Inflammatory macrophage treated with lipopolysaccharide for 1 hour (primary cell): ENCODE measurements at regions not wholly inside any gene's neighbourhood (a gene's known extent, or its start where the extent isn't known, plus 50 kb on each side); places are given as distances from the start of the nearest gene placed in this dataset.
A peak's percentile ranks its signal among the peaks of the same experiment; 100 is the strongest.
"Not testable (repeated sequence)": the region's sequence is repeated elsewhere in the genome, so short reads cannot be mapped to it uniquely, and the experiment has no call there.

Source experiments
- DNase-seq, 2 donors: peaks; one replicate each; pipeline ENCODE4 v3.0.0-alpha.2; 2020 to 2022

DNA sequence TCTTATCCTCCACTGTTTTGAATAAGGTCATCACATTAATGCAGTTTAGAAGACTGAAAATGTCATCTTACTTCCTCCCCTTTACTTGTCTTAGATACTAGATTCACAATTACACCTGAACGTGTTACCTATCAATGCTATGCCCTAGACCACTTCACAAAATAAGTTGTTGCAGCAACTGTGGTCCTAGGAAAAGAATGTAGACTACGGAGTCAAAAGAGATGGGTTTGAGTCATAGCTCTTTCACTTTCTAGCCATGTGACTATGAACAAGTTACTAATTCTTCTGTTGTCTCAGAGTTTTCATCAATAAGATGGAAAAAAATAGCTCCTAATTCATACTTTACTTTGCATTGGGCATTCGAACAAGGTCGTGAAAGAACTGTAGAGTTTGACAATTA lies 164.3 kb upstream of the PREP start:
- no peak for DNase-seq

DNA sequence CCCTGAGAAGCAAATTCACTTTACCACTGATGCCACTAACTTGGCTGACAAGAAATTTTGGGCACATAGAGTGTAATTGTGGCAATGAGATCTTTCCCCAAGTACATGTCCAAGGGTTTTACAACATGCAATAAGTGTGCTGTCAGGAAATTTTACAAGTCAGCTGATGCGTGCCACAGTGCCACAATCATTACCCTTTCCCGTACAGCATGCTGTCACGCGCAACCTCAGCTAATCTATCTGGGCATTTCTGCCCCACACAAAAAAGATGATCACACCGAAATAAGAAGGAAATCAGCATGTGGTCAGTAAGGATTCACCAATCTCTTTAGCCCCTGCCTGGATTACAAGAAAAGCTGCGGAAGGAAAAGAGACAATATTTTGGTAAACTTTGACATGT lies 163.6 kb upstream of the PREP start:
- DNase-seq, result no peak

DNA sequence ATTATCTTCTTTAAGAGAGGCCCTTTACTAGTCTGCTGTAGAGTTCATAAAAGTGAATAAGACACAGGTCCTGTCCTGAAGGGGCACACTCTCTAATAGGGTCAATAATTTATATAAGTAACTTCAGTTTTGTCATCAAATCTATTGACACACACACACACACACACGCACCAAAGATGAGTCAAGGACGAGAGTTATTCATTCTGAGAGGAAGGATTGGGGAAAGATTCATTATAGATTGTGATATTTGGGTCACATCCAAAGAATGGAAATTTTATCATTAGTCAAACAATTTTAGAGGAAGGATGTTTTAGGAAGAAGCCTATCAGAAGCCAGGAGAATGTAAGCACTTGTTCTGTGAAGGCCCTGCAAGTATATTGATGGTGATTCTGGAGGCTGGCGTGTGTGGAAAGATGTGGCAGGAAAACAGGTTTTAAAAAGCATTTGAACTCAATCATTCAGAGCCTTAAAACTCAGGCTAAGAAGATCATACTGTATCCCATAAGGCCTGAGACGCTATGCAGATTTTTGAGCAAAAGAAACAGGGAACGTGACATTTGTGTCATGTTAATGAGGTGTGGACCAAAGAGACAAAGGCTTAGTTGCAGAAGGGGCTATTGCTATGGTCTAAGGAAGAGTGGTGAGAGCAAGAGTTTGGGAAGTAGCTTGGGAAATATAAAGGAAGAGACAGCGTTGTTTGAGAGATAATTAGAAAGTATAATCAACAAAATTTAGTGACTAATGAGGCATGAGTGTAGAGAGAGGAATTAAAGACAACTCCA lies 161.4 kb upstream of the PREP start:
- no peak for DNase-seq

DNA sequence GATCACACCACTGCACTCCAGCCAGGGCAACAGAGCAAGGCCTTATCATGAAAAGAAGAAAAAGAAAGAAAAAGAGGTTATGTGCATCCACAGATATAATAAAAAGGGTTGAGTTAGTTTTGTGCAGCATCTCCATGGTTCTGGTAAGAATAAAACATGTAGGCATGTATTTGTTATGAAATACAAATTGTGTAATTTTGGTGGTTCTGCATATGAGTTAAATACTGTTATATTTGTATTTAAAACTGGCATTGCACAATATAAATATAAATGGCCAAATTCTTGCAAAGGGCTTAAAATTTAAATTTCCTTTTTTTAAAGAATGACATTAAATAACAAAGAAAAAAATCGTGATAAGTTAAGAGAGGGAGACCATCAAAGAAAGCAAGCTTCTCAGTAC lies 159.1 kb upstream of the PREP start:
- peak; percentile 33 to 42 for DNase-seq

DNA sequence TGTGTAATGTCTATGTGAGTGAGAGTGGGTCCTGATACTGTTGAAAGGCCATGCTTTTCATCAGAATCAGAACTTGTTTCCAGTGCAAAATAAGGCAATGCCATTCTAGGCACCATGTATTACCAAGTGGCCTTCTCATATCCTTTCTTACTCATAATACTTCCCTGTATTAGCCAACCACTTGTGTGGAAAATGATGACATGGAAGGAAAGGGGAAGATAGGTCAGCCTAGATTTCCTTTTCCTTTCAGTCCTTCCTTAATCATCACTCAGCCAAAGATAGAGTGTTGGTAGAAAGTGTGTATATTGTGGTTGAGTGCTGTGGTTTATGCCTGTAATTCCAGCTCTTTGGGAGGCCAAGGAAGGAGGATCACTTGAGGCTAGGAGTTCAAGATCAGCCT lies 158.6 kb upstream of the PREP start:
- DNase-seq, result peak; percentile 72 to 74

DNA sequence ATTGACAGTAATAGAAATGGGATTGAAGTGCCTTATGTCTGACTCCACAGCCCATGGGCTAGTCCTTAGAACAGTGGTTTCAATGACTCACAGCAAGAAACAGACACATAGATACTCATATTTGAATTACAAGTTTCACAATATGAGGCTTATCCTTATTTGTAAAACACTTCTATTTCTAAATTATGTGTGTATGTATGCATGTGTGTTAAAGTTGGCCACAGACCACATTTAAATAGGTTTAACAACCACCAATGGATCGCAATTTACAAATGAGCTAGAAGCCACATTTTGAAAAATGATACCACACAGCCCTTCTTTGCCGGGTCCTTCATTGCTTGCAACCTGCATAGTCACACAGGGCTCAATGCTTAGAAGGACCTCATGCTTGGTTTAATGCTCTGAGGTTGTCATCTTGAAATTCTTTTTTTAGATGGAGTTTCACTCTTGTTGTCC lies 157.8 kb upstream of the PREP start:
- DNase-seq, result peak in 1 of 2 donors; percentile 9

DNA sequence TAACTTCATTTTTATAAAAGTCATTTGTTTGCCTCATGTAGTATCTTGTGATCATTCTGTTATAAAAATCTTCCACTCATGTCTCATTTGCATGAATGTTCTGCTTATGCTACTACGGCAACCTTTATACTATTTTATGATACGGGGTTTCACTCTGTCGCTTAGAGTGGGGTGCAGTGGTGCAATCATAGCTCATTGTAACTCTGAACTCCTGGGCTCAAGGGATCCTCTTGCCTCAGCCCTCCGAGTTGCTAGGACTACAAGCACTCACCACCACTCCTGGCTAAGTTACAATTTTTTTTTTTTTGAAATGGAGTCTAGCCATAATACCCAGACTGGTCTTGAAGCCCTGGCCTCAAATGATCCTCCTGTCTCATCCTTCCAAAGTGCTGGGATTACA lies 154.4 kb upstream of the PREP start:
- DNase-seq, result no peak

DNA sequence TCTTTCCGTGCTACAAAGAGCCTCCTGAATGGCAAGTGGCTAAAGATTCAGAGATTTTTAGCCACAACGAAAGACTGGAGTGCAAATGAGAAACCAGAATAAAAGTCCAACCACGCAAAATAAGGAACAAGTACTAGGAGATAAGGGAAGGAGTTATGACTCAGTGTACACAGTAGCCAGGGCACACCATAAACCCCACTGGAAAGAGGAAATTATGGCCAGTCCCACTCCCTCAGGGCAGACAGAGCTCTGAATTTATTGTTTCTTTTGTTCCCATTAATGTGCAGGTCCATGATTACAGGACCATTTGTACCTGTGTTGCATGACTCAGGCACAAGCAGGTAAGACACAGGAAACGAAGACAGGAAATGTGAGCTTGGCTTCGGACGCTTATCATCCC lies 150.3 kb upstream of the PREP start:
- peak; percentile 71 to 75 for DNase-seq

DNA sequence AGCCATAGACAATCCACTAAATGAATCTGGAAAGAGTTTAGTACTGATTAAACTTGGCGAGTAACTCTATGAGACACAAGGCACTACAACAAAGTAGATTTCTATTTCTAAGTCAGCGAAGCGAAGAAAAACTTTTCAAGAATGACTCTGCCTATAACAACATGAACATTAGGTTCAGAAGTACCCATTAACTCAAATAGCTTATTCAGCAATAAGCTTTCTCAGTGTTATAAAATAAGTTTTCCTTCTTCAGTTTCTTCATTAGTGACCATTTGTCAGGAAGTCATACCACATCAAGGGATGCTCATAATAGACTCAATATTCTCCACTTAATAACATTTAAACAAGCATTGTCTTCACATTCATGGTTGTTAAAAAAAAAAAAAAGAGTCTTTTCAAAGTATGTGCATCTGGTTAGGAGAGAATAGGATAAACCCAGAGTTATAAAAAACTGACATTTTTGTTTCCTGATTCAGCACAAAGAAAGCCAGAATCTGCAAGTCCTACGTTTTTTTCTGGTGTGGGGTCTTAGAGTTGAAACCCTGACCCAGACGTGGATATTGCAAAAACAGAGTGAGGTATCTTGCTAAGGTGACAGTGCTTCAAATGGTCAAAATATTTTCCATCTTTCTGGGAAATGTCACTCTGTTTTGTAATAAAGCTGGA lies 148.2 kb upstream of the PREP start:
- DNase-seq, result no peak

DNA sequence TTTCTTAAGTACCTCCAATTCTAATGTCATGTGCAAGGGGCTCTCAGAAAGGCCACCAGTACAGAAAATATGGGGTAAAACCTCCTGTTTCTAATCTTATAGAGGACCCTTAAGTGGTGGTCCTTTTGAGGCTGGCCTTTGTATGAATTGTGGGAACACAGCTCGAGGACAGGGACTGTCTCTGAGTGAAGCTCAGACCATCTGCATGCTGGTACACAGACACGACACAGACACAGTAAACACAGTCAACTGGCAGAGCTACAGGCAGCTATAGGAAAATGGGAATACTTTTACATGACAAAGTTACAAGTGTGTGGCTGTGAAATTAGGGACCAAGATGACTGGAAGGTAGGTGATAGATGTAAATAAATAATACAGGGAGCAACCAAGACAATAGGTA lies 143.9 kb upstream of the PREP start:
- DNase-seq, result no peak

DNA sequence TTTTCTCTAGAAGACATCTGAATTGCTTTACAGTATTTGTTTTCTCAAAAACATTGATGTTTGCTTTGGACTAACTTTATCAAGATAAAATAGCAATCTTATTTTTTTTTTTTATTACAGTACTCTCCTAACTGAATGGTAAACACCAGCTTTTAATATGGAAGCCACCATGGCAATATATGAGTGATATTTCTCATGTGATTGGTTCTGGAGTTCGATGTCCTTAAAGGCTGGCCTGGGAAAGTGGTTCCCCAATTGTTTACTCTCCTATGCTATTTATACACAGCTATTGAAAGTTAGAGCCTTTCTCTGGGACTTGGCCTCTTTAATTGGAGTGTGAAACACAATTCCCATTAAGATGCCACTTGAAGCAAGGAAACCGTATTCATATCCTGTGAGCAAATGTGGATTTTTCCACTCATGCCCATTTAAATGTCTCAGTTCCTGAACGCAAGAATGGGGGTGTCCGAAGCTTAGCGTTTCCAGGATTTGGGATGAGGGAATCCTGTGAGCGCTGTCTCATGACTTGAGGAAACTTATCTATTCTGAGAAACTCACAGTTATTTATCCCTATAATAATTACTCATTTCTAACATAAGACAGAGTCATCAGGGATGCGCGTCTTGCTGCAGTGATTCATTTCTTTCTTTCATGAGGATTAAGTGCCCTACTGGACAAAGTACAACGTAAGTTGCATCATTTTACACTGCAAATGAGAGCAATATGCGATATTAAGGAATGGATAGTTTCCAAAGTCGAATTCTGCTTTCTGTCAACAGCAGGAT lies 143.3 kb upstream of the PREP start:
- no peak for DNase-seq

DNA sequence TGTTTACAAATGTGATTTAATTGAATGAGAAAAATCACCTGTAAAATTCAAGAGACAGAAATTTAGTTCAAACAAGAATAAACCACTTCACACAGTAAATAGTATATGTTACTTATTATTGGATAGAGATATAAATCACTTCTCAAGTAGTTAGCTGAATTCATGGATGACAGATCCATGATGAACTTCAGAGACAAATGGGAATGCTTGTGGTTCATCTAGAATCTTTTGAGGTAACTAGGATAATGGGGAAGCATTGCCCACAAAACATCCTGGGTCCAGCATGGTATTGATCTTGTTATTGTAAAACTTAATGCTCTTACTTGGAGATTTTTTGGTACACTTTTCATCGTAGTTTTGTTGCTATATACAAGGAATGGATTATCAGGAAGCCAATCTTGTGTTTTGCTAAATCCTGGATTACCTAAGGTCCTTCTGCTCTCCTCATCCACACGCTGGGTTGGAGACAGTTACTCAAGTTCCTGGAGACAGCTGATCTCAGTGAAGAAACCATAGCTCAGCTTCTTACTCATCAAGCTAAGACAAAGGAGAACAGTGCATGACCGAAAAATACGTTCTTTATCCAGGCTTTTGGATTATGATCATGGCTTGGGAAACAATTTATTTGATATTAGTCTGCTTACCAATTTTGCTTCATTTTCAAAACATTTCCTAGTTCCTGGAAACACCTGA lies 142.5 kb upstream of the PREP start:
- DNase-seq, result no peak

DNA sequence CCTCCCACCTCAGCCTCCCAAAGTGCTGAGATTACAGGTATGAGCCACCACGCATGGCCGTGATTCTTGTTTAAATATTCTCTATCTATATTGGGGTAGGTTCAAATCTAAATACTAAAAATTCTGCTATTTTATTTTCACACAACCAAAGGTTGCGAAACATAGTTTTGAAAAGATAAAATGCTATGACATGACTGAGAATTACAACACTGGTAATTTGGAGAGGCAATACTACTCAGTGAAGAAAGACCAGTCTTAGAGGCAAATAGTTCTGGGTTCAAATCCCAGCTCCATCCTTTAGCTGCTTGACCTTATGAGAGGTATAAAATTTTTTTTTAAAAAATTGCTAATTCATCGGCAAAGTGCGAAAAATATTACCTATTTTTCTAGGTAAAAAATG lies 137.0 kb upstream of the PREP start:
- DNase-seq, result no peak

DNA sequence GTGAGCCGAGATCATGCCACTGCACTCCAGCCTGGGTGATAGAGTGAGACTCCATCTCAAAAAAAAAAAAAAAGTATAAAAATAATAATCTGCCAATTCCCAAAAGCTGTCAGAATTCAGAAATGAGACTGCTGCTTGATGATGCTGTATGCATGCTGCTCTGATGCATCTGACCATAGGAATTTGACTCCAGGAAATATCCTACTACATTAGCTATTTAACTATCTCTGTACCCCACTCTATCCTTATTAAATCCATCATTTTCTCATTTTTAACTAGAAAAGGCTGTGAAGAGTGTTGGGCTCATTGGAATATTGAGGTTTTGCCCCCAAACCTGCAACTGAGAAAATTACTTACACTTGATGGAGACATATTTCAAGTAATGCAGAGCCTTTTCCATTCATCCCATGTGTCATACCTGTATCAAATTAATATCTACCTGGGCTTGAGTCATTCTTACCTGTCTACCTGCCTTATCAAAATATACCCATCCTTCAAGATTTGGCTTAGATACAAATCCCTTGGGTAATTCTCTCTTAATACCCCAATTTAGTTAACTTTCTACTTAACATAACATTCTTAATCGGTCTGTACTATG lies 135.2 kb upstream of the PREP start:
- DNase-seq, result no peak

DNA sequence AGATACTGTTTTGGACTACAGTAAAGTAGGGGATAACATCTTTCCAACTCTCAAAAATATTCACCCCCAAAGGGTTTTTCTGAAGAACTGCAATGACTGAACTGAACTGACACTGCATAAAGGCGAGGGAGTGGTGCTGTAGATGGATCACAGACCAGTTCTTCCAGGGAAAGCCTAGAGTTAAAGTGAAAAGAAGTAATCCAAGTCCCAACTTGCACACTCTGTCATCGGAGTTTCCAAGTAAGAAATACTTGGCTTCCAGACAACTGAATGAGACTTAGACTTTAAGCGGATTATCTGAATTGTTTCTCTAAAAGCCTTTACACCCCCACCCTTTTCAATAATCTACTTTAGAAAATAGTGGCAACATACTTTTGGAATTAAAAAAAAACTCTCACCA lies 134.1 kb upstream of the PREP start:
- no peak for DNase-seq

DNA sequence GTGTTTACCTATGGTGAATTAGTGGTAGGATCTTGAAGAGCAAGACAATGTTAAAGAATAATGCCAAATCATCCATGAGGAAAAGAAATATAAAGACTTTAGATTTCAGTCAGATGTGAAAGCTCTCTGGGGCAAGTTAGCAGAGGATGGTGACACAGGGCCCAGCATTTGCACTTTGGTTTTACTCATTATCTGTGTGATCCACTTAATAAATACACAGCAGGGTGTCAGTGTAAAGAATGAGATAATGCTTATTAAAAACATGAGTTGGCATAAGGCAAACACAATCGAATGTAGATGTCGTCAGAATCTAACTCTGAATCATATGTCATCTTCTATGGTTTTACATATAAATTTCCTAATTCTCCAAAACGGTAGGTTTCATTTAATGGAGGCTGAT lies 130.4 kb upstream of the PREP start:
- no peak for DNase-seq

DNA sequence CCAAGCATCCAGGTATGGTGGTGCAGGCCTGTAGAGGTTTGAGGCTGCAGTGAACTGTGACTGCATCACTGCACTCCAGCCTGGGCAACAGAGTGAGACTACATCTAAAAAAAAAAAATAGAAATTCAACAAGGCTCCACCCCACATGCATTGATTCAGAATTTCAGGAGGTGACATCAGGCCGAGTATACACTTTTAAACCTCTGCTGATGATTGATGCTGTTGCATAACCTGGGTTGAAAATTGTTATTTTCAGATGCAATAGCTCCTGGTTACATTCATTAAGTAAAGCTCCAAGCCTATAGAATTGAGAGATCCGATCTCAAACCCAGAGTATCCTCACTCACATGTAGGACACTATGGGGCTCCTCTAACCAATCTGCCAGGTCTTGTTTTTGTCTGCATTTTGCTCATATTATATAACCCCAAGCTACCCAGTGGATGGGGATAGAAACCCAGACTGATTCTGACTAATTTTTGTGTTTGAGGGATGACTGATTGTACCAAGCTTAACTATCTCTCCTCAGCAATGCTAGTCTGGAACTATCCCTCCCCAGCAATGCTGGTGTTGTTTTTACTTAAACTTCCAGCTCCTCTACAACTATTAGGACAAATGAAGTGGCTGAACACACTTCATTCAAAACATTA lies 123.5 kb upstream of the PREP start:
- no peak for DNase-seq

DNA sequence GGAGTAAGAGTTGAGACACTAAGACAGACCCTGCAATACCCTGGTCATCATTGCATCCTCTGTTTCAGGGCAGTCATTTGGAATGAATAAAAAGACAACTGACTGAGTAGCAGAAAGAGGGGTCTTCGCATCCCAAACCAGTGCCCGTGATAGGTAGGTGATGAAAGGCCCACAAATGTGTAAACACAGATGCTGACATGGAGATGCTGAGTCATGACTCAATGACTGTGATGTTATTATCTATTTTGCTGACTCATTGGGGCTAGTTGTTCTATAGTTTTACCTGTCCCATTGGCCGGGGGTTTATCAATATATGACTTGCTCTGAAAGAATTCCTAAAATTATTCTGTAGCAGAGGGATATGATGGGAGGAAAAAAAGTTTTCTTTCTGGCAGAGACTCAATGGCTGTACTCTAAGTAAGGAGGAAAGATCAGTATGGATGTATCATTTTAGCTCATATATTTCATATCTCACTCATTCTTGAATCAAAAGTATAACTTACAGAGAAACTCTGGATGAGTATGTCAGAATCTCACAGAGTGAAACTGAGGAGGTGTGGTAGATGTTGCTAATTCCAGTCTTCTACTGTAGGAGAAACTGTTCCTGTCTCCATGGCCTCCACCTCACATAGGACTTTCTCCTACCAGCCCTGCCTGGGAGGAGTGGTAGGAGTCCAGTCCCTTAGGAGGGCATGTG lies 119.9 kb upstream of the PREP start:
- no peak for DNase-seq

DNA sequence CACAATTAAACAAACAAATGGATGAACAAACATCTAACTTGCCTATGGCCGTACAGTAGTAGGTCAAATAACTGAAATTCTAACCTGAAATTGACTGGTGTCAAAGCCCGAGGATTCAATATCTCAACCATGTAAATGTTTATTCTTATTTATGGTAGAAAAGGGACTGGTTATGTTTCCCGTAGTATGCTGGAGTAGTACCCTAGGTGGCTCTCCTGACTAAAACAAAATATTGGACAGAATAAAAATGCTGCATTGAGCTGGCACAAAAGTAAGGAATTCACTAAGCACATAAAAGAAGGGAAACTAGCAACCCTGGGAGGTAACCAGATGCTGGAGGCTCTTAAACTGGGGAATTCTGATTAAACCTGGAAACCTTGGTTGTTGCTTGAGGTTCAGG lies 117.1 kb upstream of the PREP start:
- DNase-seq, result no peak

DNA sequence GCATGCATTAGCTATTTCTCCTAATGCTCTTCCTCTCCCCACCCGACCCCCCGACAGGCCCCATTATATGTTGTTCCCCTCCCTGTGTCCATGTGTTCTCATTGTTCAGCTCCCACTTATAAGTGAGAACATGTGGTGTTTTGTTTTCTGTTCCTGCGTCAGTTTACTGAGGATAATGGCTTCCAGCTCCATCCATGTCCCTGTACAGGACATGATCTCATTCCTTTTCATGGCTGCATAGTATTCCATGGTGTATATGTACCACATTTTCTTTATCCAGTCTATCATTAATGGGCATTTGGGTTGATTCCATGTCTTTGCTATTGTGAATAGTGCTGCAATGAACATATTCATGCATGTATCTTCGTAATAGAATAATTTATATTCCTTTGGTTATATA lies 116.1 kb upstream of the PREP start:
- not testable (repeated sequence) for DNase-seq

DNA sequence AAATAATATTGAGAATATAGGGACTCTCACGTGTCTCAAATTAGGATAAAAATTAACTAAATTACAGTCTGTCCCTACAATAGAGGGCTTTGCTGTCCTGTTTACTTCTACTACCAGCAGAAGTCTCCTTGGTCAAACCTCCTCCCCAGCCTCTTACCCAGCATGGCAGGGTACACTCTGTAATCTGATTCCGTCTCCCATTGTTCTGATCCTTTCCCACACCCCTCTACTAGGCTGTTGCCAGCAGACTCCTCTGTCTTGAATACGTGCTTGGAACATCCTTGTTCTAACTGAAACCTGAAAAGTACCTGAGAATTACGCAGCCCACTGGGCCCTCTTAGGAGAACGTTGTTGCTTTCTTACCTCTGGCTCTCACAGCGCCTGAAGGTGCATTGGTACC lies 112.2 kb upstream of the PREP start:
- no peak for DNase-seq

DNA sequence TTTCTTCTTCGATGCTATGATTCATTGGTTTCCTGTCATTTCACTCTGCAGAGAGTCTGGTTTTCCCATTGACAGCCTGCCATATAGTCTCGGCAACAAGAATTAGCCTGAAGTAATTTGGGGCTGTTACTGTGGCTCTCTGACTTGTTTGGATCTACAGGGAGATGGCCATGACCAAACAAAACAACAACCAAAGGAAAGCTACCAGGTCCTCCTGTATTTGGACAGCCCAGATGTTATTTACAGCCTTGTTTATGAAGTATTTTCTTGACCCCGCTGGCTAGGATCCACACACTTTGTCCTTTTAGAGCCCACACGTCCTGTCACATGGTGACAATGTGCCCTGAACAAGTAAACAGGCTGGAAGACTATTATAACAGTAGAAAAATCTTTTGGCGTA lies 111.4 kb upstream of the PREP start:
- DNase-seq, result no peak
